ENCODE measurements at regions not wholly inside any gene's neighbourhood (a gene's known extent, or its start where the extent isn't known, plus 50 kb on each side); places are given as distances from the start of the nearest gene placed in this dataset.

DNA sequence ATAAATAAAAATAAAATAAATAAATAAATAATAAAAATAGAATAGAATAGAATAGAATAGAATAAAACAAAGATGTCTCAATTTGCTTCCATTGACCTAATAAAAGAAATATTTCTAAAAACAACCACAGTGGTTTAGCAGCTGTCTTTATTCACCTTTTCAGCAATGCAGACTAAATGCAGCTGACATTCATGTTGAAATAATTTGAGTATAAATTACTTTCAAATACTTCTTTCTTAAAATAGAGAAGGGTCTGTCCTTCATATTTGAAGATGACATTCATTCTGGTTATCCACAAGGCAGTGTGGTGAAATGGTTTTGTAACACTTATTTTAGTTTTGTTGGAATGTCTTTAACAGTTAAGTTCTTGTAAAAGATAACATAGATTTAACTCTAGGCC, 469.4 kb downstream of the IRS1 start:
- TF ChIP-seq ZNF274 (IDR thresholded peaks at IDR 0.05; ENCODE audit: low read depth, low read length) (no peak), YY1 (IDR thresholded peaks at IDR 0.05; ENCODE audit: insufficient read depth, insufficient read length) (no peak), SUZ12 (IDR thresholded peaks at IDR 0.05; ENCODE audit: extremely low read depth, insufficient read depth, insufficient read length) (no peak)
